KBM-7 (cell line): ENCODE measurements at regions not wholly inside any gene's neighbourhood (a gene's known extent, or its start where the extent isn't known, plus 50 kb on each side); places are given as distances from the start of the nearest gene placed in this dataset.

Experiments used
- DNase-seq: peaks from one replicate; pipeline ENCODE4 v3.0.0-alpha.2; 2015
- in situ Hi-C: fragments of 300-500 bp; cut with MboI; formaldehyde crosslinking; loops from 2 replicates; pipeline ENCODE4 v1.14.3; 2020; ENCODE audit warnings: low sequenced_read_pairs, low pct_unique_long_range_greater_than_20kb, mixed read lengths

DNA sequence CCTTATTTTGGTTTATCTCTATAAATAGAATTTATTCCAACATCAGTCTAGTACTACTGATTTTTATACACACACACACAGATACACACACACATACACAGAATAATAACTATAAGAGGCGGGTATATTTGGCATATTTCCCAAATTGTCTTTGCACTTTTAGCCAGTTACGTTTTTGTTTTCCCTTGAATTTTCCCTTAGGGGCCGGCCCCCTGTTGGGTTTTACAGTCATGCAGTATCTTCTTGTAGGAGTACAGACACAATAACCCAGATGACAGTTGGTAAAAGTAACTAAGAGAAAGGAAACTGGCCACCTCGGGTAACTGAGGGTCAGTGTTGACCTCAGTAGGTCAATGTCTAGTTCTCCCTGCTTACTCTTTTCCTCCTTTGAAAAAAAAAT is 50.9 kb downstream of the DISP1 start:
- no peak for DNase-seq
- in situ Hi-C loops: no loop called here

- in situ Hi-C loops: no loop called here
- DNase-seq: no peak
These were observed 52.5 kb downstream of the DISP1 start for GRCh38 chr1:222867316-222867715.

- in situ Hi-C loops: no loop called here
These were observed 61.3 kb downstream of the DISP1 start for GRCh38 chr1:222876182-222876581.

DNA sequence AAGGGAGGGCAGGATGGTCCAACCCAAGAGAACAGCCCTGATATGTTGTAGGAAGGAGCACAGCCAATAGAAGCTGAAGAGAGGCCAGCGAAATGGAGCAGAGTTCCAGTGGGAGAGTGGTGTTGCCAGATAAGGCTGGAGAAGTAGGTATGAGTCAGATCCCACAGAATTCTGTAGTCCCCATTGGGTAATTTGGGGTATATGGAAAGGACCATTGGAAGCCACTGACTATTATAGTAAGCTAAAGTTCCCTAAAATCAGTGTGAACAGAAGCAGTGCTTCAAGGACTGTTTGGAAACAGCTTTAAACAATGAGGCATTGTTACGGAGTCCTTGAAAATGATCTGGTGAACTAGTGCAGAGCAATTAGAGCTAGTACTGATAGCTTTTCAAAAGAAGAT is 63.0 kb downstream of the DISP1 start:
- DNase-seq: no peak
- in situ Hi-C loops: no loop called here

More at GRCh38 chr1:222876182-222876581, 61.3 kb downstream of the DISP1 start:
- DNase-seq: no peak

GRCh38 chr1:222880587-222880986 is 65.7 kb downstream of the DISP1 start:
- in situ Hi-C loops: no loop called here
- DNase-seq: peak; percentile 1

DNA sequence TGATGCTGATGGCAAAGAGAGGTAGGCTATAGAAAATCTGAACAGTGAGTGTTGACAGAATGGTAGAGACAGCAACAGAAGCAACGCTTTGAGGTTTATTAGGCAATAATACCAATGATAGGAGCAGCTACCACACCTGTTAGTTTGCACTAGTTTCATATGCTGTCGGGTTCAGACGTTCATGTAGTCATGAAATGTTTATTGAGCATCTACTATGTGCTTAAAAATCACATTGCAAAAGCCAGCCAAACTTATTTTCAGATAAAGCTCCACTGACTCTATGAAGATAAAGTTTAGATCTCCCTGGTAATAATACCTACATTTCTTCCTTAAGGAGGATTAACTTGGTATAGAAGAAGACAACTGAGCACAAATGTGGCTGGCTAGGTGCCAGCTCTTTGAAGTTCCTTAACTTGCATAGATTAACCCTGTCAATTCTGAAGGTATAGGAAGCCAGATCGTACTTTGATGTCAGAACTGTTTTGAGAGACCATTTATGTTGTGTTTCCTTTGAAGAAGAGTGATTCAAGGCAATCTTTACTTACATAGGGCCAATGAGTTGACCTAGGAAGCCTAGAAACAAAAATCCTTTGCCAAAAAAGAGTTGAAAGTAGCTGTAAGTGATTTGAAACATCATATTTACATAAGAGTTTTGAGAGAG is 71.5 kb downstream of the DISP1 start:
- DNase-seq: no peak
- in situ Hi-C loops: no loop called here

- no peak for DNase-seq
- in situ Hi-C loops: no loop called here
These were observed 72.1 kb downstream of the DISP1 start for GRCh38 chr1:222886878-222887351.

DNA sequence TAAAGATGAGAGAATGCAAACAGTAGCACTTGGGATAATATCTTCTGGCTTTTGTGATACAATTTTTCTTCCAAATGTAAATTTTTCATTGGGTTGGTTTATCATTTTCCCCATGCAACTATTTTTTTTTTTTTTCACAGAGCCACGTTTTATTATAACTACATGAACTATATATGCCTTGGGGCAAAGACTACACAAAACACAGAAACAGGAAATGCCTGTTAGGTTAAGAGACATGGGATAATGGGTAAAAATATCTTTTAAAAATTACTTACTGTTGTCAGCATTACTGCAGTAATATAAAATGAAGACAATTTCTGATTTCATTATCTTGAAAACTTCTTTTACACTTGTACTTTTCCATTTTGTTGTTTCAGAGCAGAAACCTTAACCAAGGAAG is 74.6 kb downstream of the DISP1 start:
- in situ Hi-C loops: no loop called here
- no peak for DNase-seq

GRCh38 chr1:222890716-222891115 is 75.9 kb downstream of the DISP1 start:
- DNase-seq: no peak
- in situ Hi-C loops: no loop called here

GRCh38 chr1:222891578-222891977 is 76.7 kb downstream of the DISP1 start:
- in situ Hi-C loops: no loop called here

DNA sequence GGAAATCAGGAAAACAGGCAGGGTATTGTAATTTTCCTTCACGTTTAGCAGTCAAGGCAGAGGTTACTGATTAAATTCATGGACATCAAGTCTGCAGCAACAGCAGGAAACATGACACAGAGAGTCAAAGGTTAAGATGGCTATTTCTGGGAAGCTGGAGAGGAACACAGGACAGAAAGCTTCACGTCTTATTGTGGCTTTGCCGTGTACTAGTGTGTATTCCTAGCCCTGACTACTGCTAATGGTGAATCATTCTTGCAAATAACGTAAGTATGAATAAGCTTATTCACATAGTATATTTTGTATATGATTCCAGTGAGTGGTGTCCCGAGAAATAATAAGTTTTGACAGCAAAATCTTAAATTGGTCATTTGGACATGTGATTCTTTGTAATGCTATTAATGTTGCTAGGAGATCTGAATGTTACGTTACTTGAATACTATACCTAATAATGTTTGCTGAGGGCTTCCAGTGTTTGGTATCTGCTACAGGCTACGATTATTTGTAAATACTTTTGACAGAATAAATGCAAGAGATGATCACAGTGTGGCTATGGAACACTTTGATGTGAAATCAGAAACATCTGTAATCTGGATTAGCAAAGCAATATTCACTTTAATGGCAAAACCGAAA is 77.4 kb downstream of the DISP1 start:
- in situ Hi-C loops: no loop called here
- no peak for DNase-seq

More at GRCh38 chr1:222891578-222891977, 76.7 kb downstream of the DISP1 start:
- DNase-seq: no peak

GRCh38 chr1:222893255-222893654 is 78.4 kb downstream of the DISP1 start:
- DNase-seq: no peak
- in situ Hi-C loops: no loop called here

GRCh38 chr1:222894331-222894730 is 79.5 kb downstream of the DISP1 start:
- DNase-seq: no peak
- in situ Hi-C loops: no loop called here

GRCh38 chr1:222896630-222897526 is 82.0 kb downstream of the DISP1 start:
- no peak for DNase-seq
- in situ Hi-C loops: no loop called here

DNA sequence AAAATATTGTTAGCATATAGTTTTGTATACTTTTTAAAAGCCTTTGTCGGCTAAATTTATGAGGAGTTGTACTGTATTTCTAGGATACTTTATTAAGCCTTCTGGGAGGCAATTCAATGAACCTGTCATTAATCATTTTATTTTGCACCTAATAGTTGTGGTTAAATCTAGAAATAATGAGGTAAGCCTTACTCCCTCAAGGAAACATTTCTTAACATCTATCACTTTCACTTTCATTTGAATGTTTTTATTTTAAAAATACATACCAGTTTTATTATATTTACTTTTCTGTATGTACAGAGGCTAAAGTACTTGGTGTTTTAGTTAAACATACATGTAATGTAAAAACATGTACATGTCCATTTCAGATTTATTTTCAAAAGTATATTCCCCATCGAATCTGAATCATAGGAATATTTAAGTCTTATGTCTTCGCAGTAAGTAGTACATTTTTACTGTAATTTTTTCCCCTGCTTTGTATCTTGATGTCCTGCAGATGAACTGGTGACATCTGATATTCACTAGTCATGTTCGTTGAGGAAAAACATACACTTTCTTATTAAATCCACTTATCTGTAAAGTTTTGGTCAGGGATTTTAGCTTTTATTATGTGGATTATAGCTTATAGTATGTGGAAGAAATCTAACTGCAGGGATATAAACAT is 82.8 kb downstream of the DISP1 start:
- in situ Hi-C loops: no loop called here
- DNase-seq: no peak

- in situ Hi-C loops: no loop called here
- no peak for DNase-seq
These were observed 83.3 kb downstream of the DISP1 start for GRCh38 chr1:222898191-222898527.

- in situ Hi-C loops: no loop called here
- no peak for DNase-seq
These were observed 84.6 kb downstream of the DISP1 start for GRCh38 chr1:222899471-222899870.

DNA sequence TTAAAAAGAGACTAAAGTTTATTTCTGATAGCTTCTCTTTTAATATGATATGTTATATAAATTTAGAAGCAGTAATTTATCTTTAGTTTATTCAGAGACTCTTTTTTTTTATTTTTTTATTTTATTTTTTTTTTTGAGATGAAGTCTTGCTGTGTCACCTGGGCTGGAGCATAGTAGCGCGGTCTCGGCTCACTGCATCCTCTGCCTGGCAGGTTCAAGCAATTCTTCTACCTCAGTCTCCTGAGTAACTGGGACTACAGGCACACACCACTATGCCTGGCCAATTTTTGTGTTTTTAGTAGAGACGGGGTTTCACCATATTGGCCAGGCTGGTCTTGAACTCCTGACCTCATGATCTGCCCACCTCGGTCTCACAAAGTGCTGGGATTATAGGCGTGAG is 89.6 kb downstream of the DISP1 start:
- DNase-seq: no peak
- in situ Hi-C loops: no loop called here

- in situ Hi-C loops: no loop called here
- no peak for DNase-seq
These were observed 90.3 kb downstream of the DISP1 start for GRCh38 chr1:222905151-222905550.
